GM12874 (cell line): ENCODE measurements at regions not wholly inside any gene's neighbourhood (a gene's known extent, or its start where the extent isn't known, plus 50 kb on each side); places are given as distances from the start of the nearest gene placed in this dataset.

Experiments used
- CTCF ChIP-seq: IDR thresholded peaks from 2 replicates; pipeline ENCODE4 v1.5.1; 2011; ENCODE audit warnings: low read depth, mild to moderate bottlenecking, control low read depth, low read length, moderate library complexity; ENCODE audit not compliant: insufficient read depth

- TF ChIP-seq CTCF, result no peak
These were observed 76.1 kb downstream of the PAX1 start for GRCh38 chr20:21781446-21782075.

- TF ChIP-seq CTCF, result no peak
These were observed 75.1 kb downstream of the PAX1 start for GRCh38 chr20:21780528-21780927.
